ENCODE measurements at regions not wholly inside any gene's neighbourhood (a gene's known extent, or its start where the extent isn't known, plus 50 kb on each side); places are given as distances from the start of the nearest gene placed in this dataset.
A peak's percentile ranks its signal among the peaks of the same experiment; 100 is the strongest.

GRCh38 chr6:148155293-148155692, 187.3 kb upstream of the SASH1 start:
- no peak for DNase-seq (ENCODE audit: low read depth in 1 of 2, low spot score in 1 of 2)
- no peak for TF ChIP-seq JUND (IDR thresholded peaks at IDR 0.05; ENCODE audit: low read depth)
- in situ Hi-C loops (cut with HindIII; ENCODE audit: low pct_unique_long_range_greater_than_20kb, low sequenced_read_pairs) = no loop called here

GRCh38 chr6:148157841-148158240, 184.8 kb upstream of the SASH1 start:
- DNase-seq (ENCODE audit: low read depth in 1 of 2, low spot score in 1 of 2) = no peak
- in situ Hi-C loops (cut with HindIII; ENCODE audit: low pct_unique_long_range_greater_than_20kb, low sequenced_read_pairs) = no loop called here
- no peak for TF ChIP-seq JUND (IDR thresholded peaks at IDR 0.05; ENCODE audit: low read depth)

- in situ Hi-C loops (cut with HindIII; ENCODE audit: low pct_unique_long_range_greater_than_20kb, low sequenced_read_pairs) = no loop called here
- DNase-seq (ENCODE audit: low read depth in 1 of 2, low spot score in 1 of 2) = no peak
- TF ChIP-seq JUND (IDR thresholded peaks at IDR 0.05; ENCODE audit: low read depth) = no peak
These were observed 178.0 kb upstream of the SASH1 start for GRCh38 chr6:148164645-148165044.

GRCh38 chr6:148166339-148166968, 176.2 kb upstream of the SASH1 start:
- peak in 1 of 2 experiments; percentile 72 for DNase-seq (ENCODE audit: low read depth in 1 of 2, low spot score in 1 of 2)
- TF ChIP-seq JUND (IDR thresholded peaks at IDR 0.05; ENCODE audit: low read depth) = no peak
- in situ Hi-C loops (cut with HindIII; ENCODE audit: low pct_unique_long_range_greater_than_20kb, low sequenced_read_pairs) = no loop called here

- no peak for DNase-seq (ENCODE audit: low read depth in 1 of 2, low spot score in 1 of 2)
- in situ Hi-C loops (cut with HindIII; ENCODE audit: low pct_unique_long_range_greater_than_20kb, low sequenced_read_pairs) = no loop called here
- TF ChIP-seq JUND (IDR thresholded peaks at IDR 0.05; ENCODE audit: low read depth) = no peak
These were observed 172.9 kb upstream of the SASH1 start for GRCh38 chr6:148169706-148170105.

GRCh38 chr6:148170286-148170685, 172.4 kb upstream of the SASH1 start:
- DNase-seq (ENCODE audit: low read depth in 1 of 2, low spot score in 1 of 2) = no peak
- TF ChIP-seq JUND (IDR thresholded peaks at IDR 0.05; ENCODE audit: low read depth) = no peak
- in situ Hi-C loops (cut with HindIII; ENCODE audit: low pct_unique_long_range_greater_than_20kb, low sequenced_read_pairs) = no loop called here

- no peak for DNase-seq (ENCODE audit: low read depth in 1 of 2, low spot score in 1 of 2)
- in situ Hi-C loops (cut with HindIII; ENCODE audit: low pct_unique_long_range_greater_than_20kb, low sequenced_read_pairs) = no loop called here
- TF ChIP-seq JUND (IDR thresholded peaks at IDR 0.05; ENCODE audit: low read depth) = no peak
These were observed 169.1 kb upstream of the SASH1 start for GRCh38 chr6:148173548-148173947.

GRCh38 chr6:148175550-148176188, 167.0 kb upstream of the SASH1 start:
- no peak for DNase-seq (ENCODE audit: low read depth in 1 of 2, low spot score in 1 of 2)
- TF ChIP-seq JUND (IDR thresholded peaks at IDR 0.05; ENCODE audit: low read depth) = no peak
- in situ Hi-C loops (cut with HindIII; ENCODE audit: low pct_unique_long_range_greater_than_20kb, low sequenced_read_pairs) = no loop called here

GRCh38 chr6:148177589-148178233, 164.9 kb upstream of the SASH1 start:
- peak in 1 of 2 experiments; percentile 69 for DNase-seq (ENCODE audit: low read depth in 1 of 2, low spot score in 1 of 2)
- no peak for TF ChIP-seq JUND (IDR thresholded peaks at IDR 0.05; ENCODE audit: low read depth)
- in situ Hi-C loops (cut with HindIII; ENCODE audit: low pct_unique_long_range_greater_than_20kb, low sequenced_read_pairs) = no loop called here

- no peak for TF ChIP-seq JUND (IDR thresholded peaks at IDR 0.05; ENCODE audit: low read depth)
- in situ Hi-C loops (cut with HindIII; ENCODE audit: low pct_unique_long_range_greater_than_20kb, low sequenced_read_pairs) = no loop called here
- peak in 1 of 2 experiments; percentile 37 for DNase-seq (ENCODE audit: low read depth in 1 of 2, low spot score in 1 of 2)
These were observed 162.9 kb upstream of the SASH1 start for GRCh38 chr6:148179786-148180185.

- no peak for TF ChIP-seq JUND (IDR thresholded peaks at IDR 0.05; ENCODE audit: low read depth)
- DNase-seq (ENCODE audit: low read depth in 1 of 2, low spot score in 1 of 2) = no peak
- in situ Hi-C loops (cut with HindIII; ENCODE audit: low pct_unique_long_range_greater_than_20kb, low sequenced_read_pairs) = no loop called here
These were observed 160.3 kb upstream of the SASH1 start for GRCh38 chr6:148182378-148182777.

- in situ Hi-C loops (cut with HindIII; ENCODE audit: low pct_unique_long_range_greater_than_20kb, low sequenced_read_pairs) = no loop called here
These were observed 158.9 kb upstream of the SASH1 start for GRCh38 chr6:148183776-148184175.

GRCh38 chr6:148186916-148187315, 155.7 kb upstream of the SASH1 start:
- in situ Hi-C loops (cut with HindIII; ENCODE audit: low pct_unique_long_range_greater_than_20kb, low sequenced_read_pairs) = no loop called here
- TF ChIP-seq JUND (IDR thresholded peaks at IDR 0.05; ENCODE audit: low read depth) = no peak
- no peak for DNase-seq (ENCODE audit: low read depth in 1 of 2, low spot score in 1 of 2)

More at GRCh38 chr6:148183776-148184175, 158.9 kb upstream of the SASH1 start:
- no peak for TF ChIP-seq JUND (IDR thresholded peaks at IDR 0.05; ENCODE audit: low read depth)
- no peak for DNase-seq (ENCODE audit: low read depth in 1 of 2, low spot score in 1 of 2)
